ENCODE measurements at regions not wholly inside any gene's neighbourhood (a gene's known extent, or its start where the extent isn't known, plus 50 kb on each side); places are given as distances from the start of the nearest gene placed in this dataset.

DNA sequence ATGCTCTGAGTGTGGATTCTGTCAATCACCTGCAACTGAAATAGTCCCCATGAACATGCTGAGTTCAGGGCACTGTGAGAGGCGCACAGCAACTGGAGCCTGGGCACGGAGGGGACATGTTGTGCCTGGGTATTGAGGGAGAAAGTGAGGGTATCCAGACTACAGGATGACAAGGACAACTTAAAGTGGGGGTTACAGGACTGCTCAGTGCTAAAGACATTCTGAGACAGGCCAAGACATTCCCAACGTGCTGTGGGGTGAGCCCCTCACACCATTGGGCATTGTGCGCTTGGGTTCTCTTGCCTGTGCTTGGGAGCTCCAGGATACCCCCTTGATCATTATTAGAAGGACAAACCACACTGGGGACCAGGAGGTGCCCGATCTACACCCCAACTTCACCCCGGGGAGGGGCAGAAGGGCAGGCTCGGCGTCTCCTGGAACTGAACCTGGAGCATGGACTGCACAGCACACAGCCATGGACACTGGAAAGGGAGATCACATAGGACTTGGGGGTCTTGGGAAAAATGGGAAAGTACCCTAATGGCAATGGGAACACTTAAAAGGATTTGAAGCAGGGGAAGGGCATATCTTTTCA, 72.5 kb upstream of the HDAC4 start:
- TF ChIP-seq, protein P1, sequence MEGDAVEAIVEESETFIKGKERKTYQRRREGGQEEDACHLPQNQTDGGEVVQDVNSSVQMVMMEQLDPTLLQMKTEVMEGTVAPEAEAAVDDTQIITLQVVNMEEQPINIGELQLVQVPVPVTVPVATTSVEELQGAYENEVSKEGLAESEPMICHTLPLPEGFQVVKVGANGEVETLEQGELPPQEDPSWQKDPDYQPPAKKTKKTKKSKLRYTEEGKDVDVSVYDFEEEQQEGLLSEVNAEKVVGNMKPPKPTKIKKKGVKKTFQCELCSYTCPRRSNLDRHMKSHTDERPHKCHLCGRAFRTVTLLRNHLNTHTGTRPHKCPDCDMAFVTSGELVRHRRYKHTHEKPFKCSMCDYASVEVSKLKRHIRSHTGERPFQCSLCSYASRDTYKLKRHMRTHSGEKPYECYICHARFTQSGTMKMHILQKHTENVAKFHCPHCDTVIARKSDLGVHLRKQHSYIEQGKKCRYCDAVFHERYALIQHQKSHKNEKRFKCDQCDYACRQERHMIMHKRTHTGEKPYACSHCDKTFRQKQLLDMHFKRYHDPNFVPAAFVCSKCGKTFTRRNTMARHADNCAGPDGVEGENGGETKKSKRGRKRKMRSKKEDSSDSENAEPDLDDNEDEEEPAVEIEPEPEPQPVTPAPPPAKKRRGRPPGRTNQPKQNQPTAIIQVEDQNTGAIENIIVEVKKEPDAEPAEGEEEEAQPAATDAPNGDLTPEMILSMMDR (IDR thresholded peaks at IDR 0.05), result no peak
- no peak for TF ChIP-seq ZFX (IDR thresholded peaks at IDR 0.05; ENCODE audit: borderline replicate concordance)

Measured in 22Rv1 (cell line).